ENCODE measurements at regions not wholly inside any gene's neighbourhood (a gene's known extent, or its start where the extent isn't known, plus 50 kb on each side); places are given as distances from the start of the nearest gene placed in this dataset.

DNA sequence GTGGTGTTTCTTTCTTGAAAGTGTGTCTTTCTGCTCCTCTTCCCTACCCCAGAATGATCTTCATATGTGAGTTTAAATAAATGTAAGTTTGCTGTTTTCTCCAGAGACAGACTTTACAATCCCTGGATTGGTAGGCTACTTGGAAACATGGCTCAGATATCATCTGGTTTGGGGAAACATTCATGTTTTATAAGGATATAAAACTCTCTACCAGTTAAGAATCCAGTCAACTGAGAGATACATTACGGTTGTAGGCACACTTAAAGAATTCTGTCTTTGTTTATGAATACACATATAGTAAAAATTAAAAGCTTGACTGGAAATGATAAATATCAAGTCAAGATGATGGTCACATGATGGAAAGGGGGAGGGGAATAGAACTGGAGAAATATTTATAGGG lies 739.3 kb downstream of the SLC4A3 start:
- TF ChIP-seq, protein P1, sequence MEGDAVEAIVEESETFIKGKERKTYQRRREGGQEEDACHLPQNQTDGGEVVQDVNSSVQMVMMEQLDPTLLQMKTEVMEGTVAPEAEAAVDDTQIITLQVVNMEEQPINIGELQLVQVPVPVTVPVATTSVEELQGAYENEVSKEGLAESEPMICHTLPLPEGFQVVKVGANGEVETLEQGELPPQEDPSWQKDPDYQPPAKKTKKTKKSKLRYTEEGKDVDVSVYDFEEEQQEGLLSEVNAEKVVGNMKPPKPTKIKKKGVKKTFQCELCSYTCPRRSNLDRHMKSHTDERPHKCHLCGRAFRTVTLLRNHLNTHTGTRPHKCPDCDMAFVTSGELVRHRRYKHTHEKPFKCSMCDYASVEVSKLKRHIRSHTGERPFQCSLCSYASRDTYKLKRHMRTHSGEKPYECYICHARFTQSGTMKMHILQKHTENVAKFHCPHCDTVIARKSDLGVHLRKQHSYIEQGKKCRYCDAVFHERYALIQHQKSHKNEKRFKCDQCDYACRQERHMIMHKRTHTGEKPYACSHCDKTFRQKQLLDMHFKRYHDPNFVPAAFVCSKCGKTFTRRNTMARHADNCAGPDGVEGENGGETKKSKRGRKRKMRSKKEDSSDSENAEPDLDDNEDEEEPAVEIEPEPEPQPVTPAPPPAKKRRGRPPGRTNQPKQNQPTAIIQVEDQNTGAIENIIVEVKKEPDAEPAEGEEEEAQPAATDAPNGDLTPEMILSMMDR (IDR thresholded peaks at IDR 0.05) = no peak
- no peak for DNase-seq
- H3K27me3 ChIP-seq = no peaks in the 10 kb centered on the region
- FAIRE-seq = no peak
- no peak overlapping the region for H3K27ac ChIP-seq
- H3K9me3 ChIP-seq = no peaks in the 10 kb centered on the region
- no peak for ATAC-seq
- H3K4me1 ChIP-seq = no peaks in the 10 kb centered on the region
- WGBS, 2 donors = 93 to 96% methylated on average over 1 of the region's 1 CpG
- intact Hi-C loops (cut with DNase I) = no loop called here
- H3K36me3 ChIP-seq = no peaks in the 10 kb centered on the region
- H3K4me3 ChIP-seq = no peak overlapping the region

DNA sequence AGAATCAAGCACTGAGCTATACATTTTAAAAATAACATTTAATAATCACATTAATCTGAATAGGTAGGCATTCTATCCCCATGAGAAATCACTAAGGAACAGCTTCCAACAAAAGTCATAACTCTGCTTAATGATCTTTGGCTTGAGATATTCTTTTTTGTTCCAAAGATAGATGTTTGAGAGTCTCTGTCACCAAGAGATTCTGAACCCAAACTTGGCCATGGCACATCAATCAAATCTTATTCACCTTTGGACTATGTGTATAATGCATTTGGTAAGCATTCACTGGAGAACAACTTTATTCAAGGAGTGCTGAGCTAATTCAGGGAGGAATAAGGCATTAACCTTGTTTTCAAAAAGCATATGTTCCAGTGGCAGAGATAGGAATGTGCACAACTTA lies 743.3 kb downstream of the SLC4A3 start:
- intact Hi-C loops (cut with DNase I) = no loop called here
- Histone ChIP-seq H3K9me3 (no peaks in the 10 kb centered on the region), H3K4me3 (no peak overlapping the region), H3K27me3 (no peaks in the 10 kb centered on the region), H3K27ac (no peak overlapping the region), H3K4me1 (no peaks in the 10 kb centered on the region), H3K36me3 (no peaks in the 10 kb centered on the region)
- FAIRE-seq (no peak), ATAC-seq (no peak), DNase-seq (no peak)
- TF ChIP-seq, protein P1 (IDR thresholded peaks at IDR 0.05) = no peak

DNA sequence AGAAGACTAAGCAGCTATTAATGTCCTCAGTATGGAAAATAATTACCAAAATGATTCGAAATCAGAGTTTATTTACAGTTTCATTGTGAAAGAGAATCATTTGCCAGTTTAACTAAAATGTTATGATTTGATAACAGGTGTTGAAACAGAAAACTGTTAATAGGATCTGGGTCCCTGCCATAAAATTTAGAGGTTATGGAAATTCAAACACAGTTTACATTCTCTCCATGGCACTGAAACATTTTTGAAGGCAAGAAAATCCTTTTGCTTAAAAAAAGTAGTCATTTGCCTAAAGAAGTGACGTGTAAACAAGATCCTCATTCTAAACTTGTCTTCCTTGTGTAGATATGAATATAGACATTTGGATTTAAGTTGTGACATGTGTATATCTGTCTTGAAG lies 743.8 kb downstream of the SLC4A3 start:
- Histone ChIP-seq H3K27me3 (no peaks in the 10 kb centered on the region), H3K9me3 (no peaks in the 10 kb centered on the region), H3K4me3 (no peak overlapping the region), H3K27ac (no peak overlapping the region), H3K4me1 (no peaks in the 10 kb centered on the region), H3K36me3 (no peaks in the 10 kb centered on the region)
- no peak for ATAC-seq
- TF ChIP-seq, protein P1 (IDR thresholded peaks at IDR 0.05) = no peak
- no peak for DNase-seq
- intact Hi-C loops (cut with DNase I) = no loop called here
- WGBS, 2 donors = 34 to 39% methylated on average over 2 of the region's 2 CpGs
- FAIRE-seq = no peak

DNA sequence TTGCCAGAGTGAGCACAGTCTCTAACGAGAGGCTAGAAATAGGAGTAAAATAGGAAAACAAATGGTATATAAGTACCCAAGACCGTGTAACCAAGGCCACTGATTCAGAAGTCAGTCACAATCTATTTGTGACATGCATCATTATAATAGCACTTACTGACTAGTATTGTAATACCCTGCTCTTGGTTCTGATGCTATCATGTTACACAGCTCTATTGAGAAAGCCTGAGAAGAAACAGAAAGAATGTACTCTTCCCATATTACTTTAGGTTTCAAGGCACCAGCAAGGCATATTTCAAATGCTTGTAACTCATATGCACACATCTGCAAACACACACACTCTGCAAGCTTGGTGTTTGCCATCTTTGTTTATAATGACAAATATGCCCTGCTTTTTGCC lies 746.4 kb downstream of the SLC4A3 start:
- intact Hi-C loops (cut with DNase I) = no loop called here
- TF ChIP-seq, protein P1 (IDR thresholded peaks at IDR 0.05) = no peak
- WGBS, 2 donors = 60 to 70% methylated on average over 2 of the region's 2 CpGs
- H3K4me3 ChIP-seq = no peak overlapping the region
- H3K9me3 ChIP-seq = no peaks in the 10 kb centered on the region
- no peaks in the 10 kb centered on the region for H3K27me3 ChIP-seq
- ATAC-seq = no peak
- no peak for DNase-seq
- no peak for FAIRE-seq
- H3K36me3 ChIP-seq = no peaks in the 10 kb centered on the region
- H3K27ac ChIP-seq = no peak overlapping the region
- H3K4me1 ChIP-seq = no peaks in the 10 kb centered on the region

DNA sequence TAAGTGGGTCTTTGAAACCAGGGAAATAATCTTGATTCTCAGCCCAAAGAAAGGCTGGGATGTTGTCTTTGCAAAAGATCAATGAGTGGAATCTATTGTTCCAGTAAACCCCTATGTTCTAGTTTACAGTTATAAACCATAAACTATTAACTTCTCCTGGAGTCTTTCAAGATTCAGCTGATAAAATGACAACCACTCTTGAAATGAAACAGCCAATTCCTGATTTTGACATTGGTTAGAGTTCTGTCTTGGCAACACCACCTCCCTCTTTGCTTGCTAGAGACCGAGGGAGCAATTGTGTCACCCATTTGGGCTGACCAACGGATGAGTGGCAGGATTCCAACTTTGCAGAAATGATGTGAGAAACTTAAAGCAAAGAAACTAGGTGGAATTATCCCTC lies 746.9 kb downstream of the SLC4A3 start:
- TF ChIP-seq, protein P1 (IDR thresholded peaks at IDR 0.05) = no peak
- H3K4me1 ChIP-seq = no peaks in the 10 kb centered on the region
- ATAC-seq = no peak
- DNase-seq = no peak
- H3K27ac ChIP-seq = no peak overlapping the region
- FAIRE-seq = no peak
- intact Hi-C loops (cut with DNase I) = no loop called here
- no peaks in the 10 kb centered on the region for H3K9me3 ChIP-seq
- H3K36me3 ChIP-seq = no peaks in the 10 kb centered on the region
- H3K27me3 ChIP-seq = no peaks in the 10 kb centered on the region
- H3K4me3 ChIP-seq = no peak overlapping the region
- WGBS, 2 donors = 57 to 58% methylated on average over 2 of the region's 2 CpGs

Data from pancreas (tissue), 10 donors.